H9 (cell line): ENCODE measurements at regions not wholly inside any gene's neighbourhood (a gene's known extent, or its start where the extent isn't known, plus 50 kb on each side); places are given as distances from the start of the nearest gene placed in this dataset.

Source experiments
- DNase-seq: peaks from one replicate; pipeline ENCODE4 v3.0.0-alpha.2; 2017
- H2AFZ ChIP-seq: one replicate; pipeline ENCODE4 v1.6.1; 2013; ENCODE audit warnings: mild to moderate bottlenecking, low read length, control low read depth, moderate library complexity
- H2AK5ac ChIP-seq: 2 replicates; pipeline ENCODE4 v1.6.1; 2013; ENCODE audit warnings: low read length, control low read depth, mixed read lengths; ENCODE audit not compliant: insufficient read length
- H2BK120ac ChIP-seq: one replicate; pipeline ENCODE4 v1.6.1; 2013; ENCODE audit warnings: low read depth, mild to moderate bottlenecking, low read length, control low read depth, inconsistent platforms; ENCODE audit not compliant: poor library complexity, severe bottlenecking
- H2BK12ac ChIP-seq: 2 replicates; pipeline ENCODE4 v1.6.1; 2013; ENCODE audit warnings: low read length, control low read depth, mixed read lengths, low read depth; ENCODE audit not compliant: insufficient read length
- H2BK15ac ChIP-seq: 2 replicates; pipeline ENCODE4 v1.6.1; 2013; ENCODE audit warnings: low read depth, low read length, control low read depth
- H2BK20ac ChIP-seq: one replicate; pipeline ENCODE4 v1.6.1; 2013; ENCODE audit warnings: low read depth, mild to moderate bottlenecking, low read length, control low read depth, inconsistent platforms; ENCODE audit not compliant: poor library complexity, severe bottlenecking
- H2BK5ac ChIP-seq: 2 replicates; pipeline ENCODE4 v1.6.1; 2013; ENCODE audit warnings: low read length, control low read depth, mixed read lengths; ENCODE audit not compliant: insufficient read length
- H3K14ac ChIP-seq: 2 replicates; pipeline ENCODE4 v1.6.1; 2013; ENCODE audit warnings: low read length, control low read depth; ENCODE audit not compliant: insufficient read depth
- H3K18ac ChIP-seq: 2 replicates; pipeline ENCODE4 v1.6.1; 2013; ENCODE audit warnings: low read depth, mild to moderate bottlenecking, mixed read lengths, low read length, control low read depth; ENCODE audit not compliant: insufficient read length
- H3K23ac ChIP-seq: 2 replicates; pipeline ENCODE4 v1.6.1; 2013; ENCODE audit warnings: low read length, control low read depth, mixed read lengths, low read depth; ENCODE audit not compliant: insufficient read length
- H3K23me2 ChIP-seq: 2 replicates; pipeline ENCODE4 v1.6.1; 2013; ENCODE audit warnings: low read depth, mild to moderate bottlenecking, mixed read lengths, low read length, control low read depth; ENCODE audit not compliant: insufficient read length, poor library complexity, severe bottlenecking
- H3K27ac ChIP-seq: 2 replicates; pipeline ENCODE4 v1.5.1; 2013; ENCODE audit warnings: low read length, control low read depth, mixed read lengths, low read depth; ENCODE audit not compliant: insufficient read length
- H3K27me3 ChIP-seq: 2 replicates; pipeline ENCODE4 v1.6.1; 2013; ENCODE audit warnings: low read length, control low read depth, inconsistent platforms; ENCODE audit not compliant: insufficient read depth
- H3K4ac ChIP-seq: 2 replicates; pipeline ENCODE4 v1.6.1; 2013; ENCODE audit warnings: low read depth, mild to moderate bottlenecking, control low read depth, inconsistent platforms, low read length, moderate library complexity
- H3K4me1 ChIP-seq: 2 replicates; pipeline ENCODE4 v1.6.1; 2013; ENCODE audit warnings: low read length, control low read depth, inconsistent platforms; ENCODE audit not compliant: insufficient read depth
- H3K4me2 ChIP-seq: 2 replicates; pipeline ENCODE4 v1.6.1; 2013; ENCODE audit warnings: low read length, control low read depth, mixed read lengths; ENCODE audit not compliant: insufficient read length, insufficient read depth
- H3K56ac ChIP-seq: 2 replicates; pipeline ENCODE4 v1.6.1; 2013; ENCODE audit warnings: low read depth, mild to moderate bottlenecking, mixed read lengths, low read length, control low read depth; ENCODE audit not compliant: insufficient read length
- H3K79me1 ChIP-seq: 2 replicates; pipeline ENCODE4 v1.6.1; 2013; ENCODE audit warnings: low read depth, mild to moderate bottlenecking, moderate library complexity, low read length, control low read depth, inconsistent platforms; ENCODE audit not compliant: insufficient read depth, poor library complexity, severe bottlenecking
- H3K79me2 ChIP-seq: 2 replicates; pipeline ENCODE4 v1.6.1; 2013; ENCODE audit warnings: low read length, control low read depth, inconsistent platforms; ENCODE audit not compliant: insufficient read depth
- H3K9ac ChIP-seq: 2 replicates; pipeline ENCODE4 v1.6.1; 2013; ENCODE audit warnings: low read length, control low read depth, mixed read lengths; ENCODE audit not compliant: insufficient read length; ENCODE audit errors: extremely low read depth
- H3K9me3 ChIP-seq: one replicate; pipeline ENCODE4 v1.6.1; 2013; ENCODE audit warnings: low read depth, low read length, inconsistent platforms; ENCODE audit not compliant: control insufficient read depth
- H3T11ph ChIP-seq: one replicate; pipeline ENCODE4 v1.6.1; 2013; ENCODE audit warnings: mild to moderate bottlenecking, low read length, control low read depth, inconsistent platforms
- H4K20me1 ChIP-seq: one replicate; pipeline ENCODE4 v1.6.1; 2013; ENCODE audit not compliant: control insufficient read depth, insufficient read length, insufficient read depth
- H4K5ac ChIP-seq: 2 replicates; pipeline ENCODE4 v1.6.1; 2013; ENCODE audit warnings: low read depth, mild to moderate bottlenecking, mixed read lengths, low read length, control low read depth; ENCODE audit not compliant: insufficient read length
- H4K8ac ChIP-seq: replicated peaks from 2 replicates; pipeline ENCODE4 v1.6.1; 2013; ENCODE audit warnings: low read length, control low read depth, mixed read lengths, low read depth; ENCODE audit not compliant: insufficient read length
- H4K91ac ChIP-seq: 2 replicates; pipeline ENCODE4 v1.6.1; 2013; ENCODE audit warnings: low read depth, mild to moderate bottlenecking, moderate library complexity, mixed read lengths, low read length, control low read depth; ENCODE audit not compliant: insufficient read length
- H3K27ac Mint-ChIP-seq, 3 experiments: 2 replicates in 2 of 3; 3 replicates in 1 of 3; pipeline ENCODE4 v1.8.0; 2020 to 2021; ENCODE audit warnings: mixed read lengths in 3 of 3, mild to moderate bottlenecking in 1 of 3, moderate library complexity in 1 of 3
- H3K27me3 Mint-ChIP-seq: 2 replicates; pipeline ENCODE4 v1.8.0; 2021; ENCODE audit warnings: low read depth, mild to moderate bottlenecking, moderate library complexity, mixed read lengths
- H3K36me3 Mint-ChIP-seq, 3 experiments: 2 replicates in 2 of 3; 3 replicates in 1 of 3; pipeline ENCODE4 v1.8.0; 2020 to 2021; ENCODE audit warnings: low read depth in 3 of 3, mixed read lengths in 3 of 3; ENCODE audit not compliant: insufficient read depth in 1 of 3
- H3K4me1 Mint-ChIP-seq, 2 experiments: 2 replicates each; pipeline ENCODE4 v1.8.0; 2020; ENCODE audit warnings: mixed read lengths in 2 of 2
- H3K4me3 Mint-ChIP-seq, 2 experiments: 2 replicates in 1 of 2; 3 replicates in 1 of 2; pipeline ENCODE4 v1.8.0; 2020 to 2021; ENCODE audit warnings: mild to moderate bottlenecking in 2 of 2, mixed read lengths in 2 of 2, moderate library complexity in 1 of 2
- H3K9me3 Mint-ChIP-seq, 2 experiments: 2 replicates in 1 of 2; 3 replicates in 1 of 2; pipeline ENCODE4 v1.8.0; 2020; ENCODE audit warnings: mild to moderate bottlenecking in 2 of 2, mixed read lengths in 2 of 2, moderate library complexity in 1 of 2
- WGBS: extraction: QIAGEN DNeasy Blood & Tissue Kit; methylation state at CpG from one replicate; pipeline ENCODE4 v1.1.7; 2013; ENCODE audit warnings: missing lambda C conversion rate, low lambda C conversion rate, mixed read lengths; ENCODE audit not compliant: insufficient read length; ENCODE audit errors: extremely low coverage; 5-methylcytosine and 5-hydroxymethylcytosine counted together
- TF ChIP-seq, protein P1 (sequence below): fragments of 200-600 bp; sonication (generic); conservative IDR thresholded peaks from 3 replicates; pipeline ENCODE4 v1.8.0; 2021; ENCODE audit warnings: antibody characterized with exemption, mild to moderate bottlenecking

GRCh38 chr11:91771961-91772360 is 452.7 kb upstream of the FAT3 start:
- DNase-seq = no peak
- Mint-ChIP-seq H3K9me3 (peaks cover 3% of the 10 kb centered on the region in 2 experiments; a peak in 2 of 5 replicates), H3K27me3 (no peaks in the 10 kb centered on the region; the same call in 1 of the 2 replicates), H3K4me1 (no peaks in the 10 kb centered on the region), H3K4me3 (no peak overlapping the region), H3K36me3 (peaks cover 0 to 5% (median 0%) of the 10 kb centered on the region in 3 experiments; a peak in 1 of 7 replicates), H3K27ac (no peak overlapping the region)
- Histone ChIP-seq H3K18ac (no peak overlapping the region), H3K56ac (no peak overlapping the region), H2AFZ (no peak overlapping the region), H3K4me2 (no peak overlapping the region), H3K79me1 (no peaks in the 10 kb centered on the region), H3K14ac (no peak overlapping the region), H4K91ac (no peak overlapping the region), H3K23ac (no peak overlapping the region), H2BK15ac (no peak overlapping the region), H3K4me1 (no peaks in the 10 kb centered on the region), H2BK120ac (no peak overlapping the region), H3K79me2 (no peaks in the 10 kb centered on the region), H3K27me3 (no peaks in the 10 kb centered on the region), H3T11ph (no peak overlapping the region), H3K9ac (no peak overlapping the region), H2AK5ac (no peak overlapping the region), H2BK20ac (no peak overlapping the region), H2BK5ac (no peak overlapping the region), H4K8ac (no peak overlapping the region), H4K5ac (no peak overlapping the region), H3K9me3 (no peaks in the 10 kb centered on the region), H3K23me2 (no peaks in the 10 kb centered on the region), H3K4ac (no peak overlapping the region), H3K27ac (no peak overlapping the region), H2BK12ac (no peak overlapping the region), H4K20me1 (no peaks in the 10 kb centered on the region)
- WGBS = no CpG with 5 or more reads among the region's 1 CpG
- TF ChIP-seq, protein P1, sequence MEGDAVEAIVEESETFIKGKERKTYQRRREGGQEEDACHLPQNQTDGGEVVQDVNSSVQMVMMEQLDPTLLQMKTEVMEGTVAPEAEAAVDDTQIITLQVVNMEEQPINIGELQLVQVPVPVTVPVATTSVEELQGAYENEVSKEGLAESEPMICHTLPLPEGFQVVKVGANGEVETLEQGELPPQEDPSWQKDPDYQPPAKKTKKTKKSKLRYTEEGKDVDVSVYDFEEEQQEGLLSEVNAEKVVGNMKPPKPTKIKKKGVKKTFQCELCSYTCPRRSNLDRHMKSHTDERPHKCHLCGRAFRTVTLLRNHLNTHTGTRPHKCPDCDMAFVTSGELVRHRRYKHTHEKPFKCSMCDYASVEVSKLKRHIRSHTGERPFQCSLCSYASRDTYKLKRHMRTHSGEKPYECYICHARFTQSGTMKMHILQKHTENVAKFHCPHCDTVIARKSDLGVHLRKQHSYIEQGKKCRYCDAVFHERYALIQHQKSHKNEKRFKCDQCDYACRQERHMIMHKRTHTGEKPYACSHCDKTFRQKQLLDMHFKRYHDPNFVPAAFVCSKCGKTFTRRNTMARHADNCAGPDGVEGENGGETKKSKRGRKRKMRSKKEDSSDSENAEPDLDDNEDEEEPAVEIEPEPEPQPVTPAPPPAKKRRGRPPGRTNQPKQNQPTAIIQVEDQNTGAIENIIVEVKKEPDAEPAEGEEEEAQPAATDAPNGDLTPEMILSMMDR = no peak
